ENCODE measurements at regions not wholly inside any gene's neighbourhood (a gene's known extent, or its start where the extent isn't known, plus 50 kb on each side); places are given as distances from the start of the nearest gene placed in this dataset.

- no peak for DNase-seq (ENCODE audit: low read depth, low spot score)
These were observed 60.7 kb upstream of the TMEM72 start for GRCh38 chr10:44850356-44850934.

GRCh38 chr10:44851413-44851812 lies 59.7 kb upstream of the TMEM72 start:
- DNase-seq (ENCODE audit: low read depth, low spot score): no peak

DNA sequence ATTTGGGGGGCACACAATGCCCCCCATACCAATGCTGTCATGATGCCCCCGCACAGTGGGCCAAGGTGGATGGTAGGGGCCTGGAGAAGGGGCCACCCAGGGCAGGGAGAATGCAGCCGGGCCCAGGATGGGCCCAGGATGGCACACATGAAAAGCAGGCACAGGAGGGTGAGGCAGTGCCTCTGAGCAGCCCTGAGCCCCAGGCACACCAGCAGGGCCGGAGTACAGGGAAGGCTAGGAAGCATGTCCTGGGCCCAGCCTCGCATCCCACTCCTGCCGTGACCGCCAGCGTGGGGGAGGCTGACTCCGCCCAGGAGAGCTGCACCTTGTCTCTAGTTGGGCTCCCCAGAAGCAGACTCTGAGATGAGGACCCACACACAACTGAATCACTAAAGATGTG lies 59.3 kb upstream of the TMEM72 start:
- DNase-seq (ENCODE audit: low read depth, low spot score): no peak

- no peak for DNase-seq (ENCODE audit: low read depth, low spot score)
These were observed 57.9 kb upstream of the TMEM72 start for GRCh38 chr10:44853148-44853734.

DNA sequence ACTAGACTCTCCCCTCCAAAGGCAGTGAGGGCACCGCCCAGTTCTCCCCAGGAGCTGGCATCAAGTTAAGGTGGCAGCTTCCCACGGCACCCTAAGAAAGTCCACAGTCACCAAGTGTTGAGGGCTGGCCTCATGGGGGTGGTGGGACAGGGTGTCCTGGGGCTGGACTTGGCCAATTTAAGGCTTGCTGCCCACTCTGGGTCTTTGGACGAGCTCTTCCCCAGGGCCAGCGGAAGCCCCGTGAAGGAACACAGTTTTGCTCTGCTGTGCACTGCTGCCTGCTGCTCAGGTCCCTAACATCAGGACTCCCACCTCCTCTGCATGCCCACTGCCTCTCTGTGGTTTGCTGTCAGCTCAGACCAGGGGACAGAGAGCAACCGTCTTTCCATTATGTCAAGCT lies 57.3 kb upstream of the TMEM72 start:
- DNase-seq (ENCODE audit: low read depth, low spot score): no peak

DNA sequence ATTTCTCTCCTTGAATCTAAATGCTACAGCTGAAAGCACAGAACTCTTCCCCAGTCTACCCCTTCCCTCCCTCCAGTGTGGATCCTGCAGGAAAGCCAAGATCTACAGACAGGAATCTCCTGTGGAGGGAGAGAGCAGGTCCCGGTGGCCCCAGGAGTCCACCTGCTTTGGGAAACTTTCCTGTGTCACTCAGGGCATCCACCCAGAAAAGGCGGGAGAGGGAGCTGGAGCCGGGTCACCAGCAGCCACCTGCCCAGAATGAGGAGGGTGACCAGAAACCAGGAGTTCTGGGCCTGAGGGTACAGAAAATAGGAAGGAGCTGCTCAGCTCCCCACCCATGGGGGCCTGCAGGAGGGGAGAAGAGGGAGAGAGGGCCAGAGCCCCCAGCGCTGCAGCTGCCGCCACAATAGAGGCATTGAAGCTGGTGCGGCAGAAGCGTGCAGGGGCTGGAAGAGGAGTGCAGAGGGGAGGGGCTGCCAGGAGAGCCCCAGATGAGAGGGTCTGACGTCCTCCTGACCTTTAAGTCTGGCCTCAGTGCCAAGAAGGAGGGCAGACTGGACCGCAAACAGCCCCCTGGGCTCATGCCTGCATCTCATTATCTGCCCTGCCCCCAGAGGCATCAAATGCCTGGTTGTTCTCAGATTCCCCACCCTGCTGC lies 56.3 kb upstream of the TMEM72 start:
- no peak for DNase-seq (ENCODE audit: low read depth, low spot score)

DNA sequence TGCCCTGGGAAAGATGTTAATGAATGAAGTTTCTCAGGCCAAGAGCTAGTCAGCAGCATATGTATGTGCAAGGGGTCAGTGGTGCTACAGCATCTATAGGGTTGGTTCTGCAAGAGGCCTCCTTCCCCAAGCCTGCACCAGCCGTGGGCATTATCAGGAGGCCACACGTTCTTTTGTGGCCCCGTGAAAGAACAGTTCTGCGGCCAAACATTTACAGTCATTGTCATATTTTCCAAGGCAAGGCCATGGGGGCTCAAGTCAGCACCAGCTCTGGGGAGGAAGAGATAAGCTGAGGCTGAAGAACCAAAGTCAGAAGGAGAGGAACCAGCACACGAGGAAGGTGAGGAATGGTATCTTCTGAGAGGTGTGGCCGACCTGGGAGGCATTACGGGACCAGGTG lies 54.4 kb upstream of the TMEM72 start:
- DNase-seq (ENCODE audit: low read depth, low spot score): no peak

DNA sequence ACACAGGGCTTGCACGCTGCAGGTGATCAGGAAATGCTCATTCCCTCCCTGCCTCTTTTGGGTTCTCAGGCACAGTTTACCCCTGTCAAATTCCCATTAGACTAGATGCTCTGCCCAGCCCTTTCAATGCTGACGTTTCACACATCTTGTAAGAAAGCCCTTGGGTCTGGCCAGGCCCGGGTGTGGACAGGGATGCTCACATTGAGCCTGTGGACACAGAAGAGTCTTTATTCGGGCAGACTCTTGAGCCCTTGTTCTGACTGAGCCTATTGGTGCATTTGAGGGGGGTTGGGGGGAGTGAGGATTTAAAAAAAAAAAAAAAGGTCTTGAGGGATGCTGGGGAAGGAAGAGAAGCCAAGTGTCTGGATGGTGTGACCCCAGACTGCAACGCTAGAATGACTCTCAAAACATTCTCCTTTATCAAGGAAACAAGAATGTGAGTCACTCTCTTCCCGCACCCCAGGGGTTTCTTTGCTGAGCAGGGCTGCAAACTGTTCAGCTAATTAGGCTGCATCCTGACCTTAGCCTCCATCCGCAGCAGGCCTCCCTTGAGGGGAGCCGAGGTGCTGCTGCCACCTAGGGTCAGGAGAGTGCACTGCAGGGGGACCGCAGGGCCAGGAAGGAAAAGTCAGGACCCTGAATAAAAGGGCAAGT lies 53.6 kb upstream of the TMEM72 start:
- DNase-seq (ENCODE audit: low read depth, low spot score): peak; percentile 35

- no peak for DNase-seq (ENCODE audit: low read depth, low spot score)
These were observed 53.1 kb upstream of the TMEM72 start for GRCh38 chr10:44858017-44858371.

DNA sequence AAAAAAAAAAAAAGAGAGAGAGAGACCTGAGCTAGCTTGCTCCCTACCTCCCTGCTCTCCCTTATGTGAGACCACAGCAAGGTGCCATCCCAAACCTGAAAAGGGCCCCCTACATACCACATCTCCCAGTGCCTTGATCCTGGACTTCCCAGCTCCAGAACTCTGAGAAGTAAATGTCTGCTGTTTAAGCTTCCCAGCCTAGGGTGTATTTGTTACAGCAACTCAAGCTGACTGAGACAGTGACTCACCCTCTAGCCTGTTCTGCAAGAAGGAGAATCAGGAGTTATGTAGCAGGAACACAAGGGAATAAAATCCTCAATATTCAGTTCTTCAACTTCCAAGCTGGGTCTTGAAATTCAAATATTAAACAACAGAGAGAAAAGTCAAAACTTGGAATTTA lies 52.1 kb upstream of the TMEM72 start:
- DNase-seq (ENCODE audit: low read depth, low spot score): no peak

GRCh38 chr10:44859546-44860285 lies 51.4 kb upstream of the TMEM72 start:
- DNase-seq (ENCODE audit: low read depth, low spot score): no peak

DNA sequence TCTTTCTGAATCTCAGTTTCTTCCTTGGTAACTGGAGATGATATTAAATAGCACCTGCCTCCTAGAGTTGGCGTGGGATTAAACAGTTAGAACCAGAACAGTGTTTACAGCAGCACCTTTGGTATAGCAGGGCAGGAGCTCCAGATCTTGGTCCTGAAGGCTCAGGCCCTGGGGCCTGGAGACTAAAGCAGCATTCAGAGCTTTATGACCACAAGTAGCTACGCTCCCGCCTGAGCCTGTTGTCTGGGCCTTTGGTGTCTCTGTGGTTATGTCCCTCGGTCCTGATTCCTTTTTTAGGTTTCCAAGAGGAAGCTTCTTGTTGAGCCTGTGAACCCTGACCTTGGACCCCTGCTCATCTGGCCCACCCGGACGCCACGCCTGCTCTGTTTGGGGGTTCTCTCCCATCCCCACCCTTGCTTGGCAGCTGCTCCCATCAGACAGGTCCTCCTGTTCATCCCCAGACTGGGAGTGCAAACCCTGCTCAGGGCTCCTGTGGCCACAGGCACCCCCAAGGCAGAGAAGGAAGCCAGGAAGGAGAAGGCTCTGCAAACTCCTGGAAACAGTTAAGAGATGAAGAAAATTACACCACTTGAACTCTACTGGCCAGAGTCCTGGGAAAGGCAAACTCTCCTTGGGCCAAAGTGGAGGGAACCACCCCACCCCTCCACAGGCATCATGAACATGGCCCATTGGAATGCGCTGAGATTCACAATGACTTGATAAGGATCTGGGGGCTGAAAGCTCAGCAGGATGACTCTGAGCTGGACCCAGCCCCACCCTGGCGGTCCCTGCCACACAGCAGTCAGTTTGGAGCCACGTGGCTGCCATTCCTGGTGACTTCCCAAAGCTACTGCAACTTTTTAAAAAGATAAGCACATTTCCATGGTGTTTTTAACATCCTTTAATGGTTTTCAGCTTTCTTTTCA lies 50.1 kb upstream of the TMEM72 start:
- DNase-seq (ENCODE audit: low read depth, low spot score): no peak
